ENCODE measurements at regions not wholly inside any gene's neighbourhood (a gene's known extent, or its start where the extent isn't known, plus 50 kb on each side); places are given as distances from the start of the nearest gene placed in this dataset.

DNA sequence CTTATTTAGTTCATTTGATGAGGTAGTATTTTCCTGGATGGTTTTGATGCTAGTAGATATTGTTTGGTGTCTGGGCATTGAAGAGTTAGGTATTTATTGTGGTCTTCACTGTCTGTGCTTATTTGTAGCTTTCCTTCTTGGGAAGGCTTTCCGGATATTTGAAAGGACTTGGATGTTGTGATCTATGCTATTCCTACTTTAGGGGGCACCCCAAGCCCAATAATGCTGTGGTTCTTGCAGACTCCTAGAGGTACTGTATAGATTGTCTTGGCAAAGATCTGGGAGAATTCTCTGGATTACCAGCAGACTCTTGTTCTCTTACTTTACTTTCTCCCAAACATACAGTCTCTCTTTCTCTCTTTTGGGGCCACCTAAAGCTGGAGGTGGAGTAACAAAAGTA lies 315.7 kb downstream of the MAT2B start:
- Histone ChIP-seq H3K4me3 (ENCODE audit: low read depth, low read length) (no peak overlapping the region), H3K36me3 (ENCODE audit: control insufficient read depth, insufficient read depth, low read length) (no peaks in the 10 kb centered on the region), H3K27me3 (ENCODE audit: control insufficient read depth, insufficient read depth, low read length) (no peaks in the 10 kb centered on the region)
- TF ChIP-seq, protein P1, sequence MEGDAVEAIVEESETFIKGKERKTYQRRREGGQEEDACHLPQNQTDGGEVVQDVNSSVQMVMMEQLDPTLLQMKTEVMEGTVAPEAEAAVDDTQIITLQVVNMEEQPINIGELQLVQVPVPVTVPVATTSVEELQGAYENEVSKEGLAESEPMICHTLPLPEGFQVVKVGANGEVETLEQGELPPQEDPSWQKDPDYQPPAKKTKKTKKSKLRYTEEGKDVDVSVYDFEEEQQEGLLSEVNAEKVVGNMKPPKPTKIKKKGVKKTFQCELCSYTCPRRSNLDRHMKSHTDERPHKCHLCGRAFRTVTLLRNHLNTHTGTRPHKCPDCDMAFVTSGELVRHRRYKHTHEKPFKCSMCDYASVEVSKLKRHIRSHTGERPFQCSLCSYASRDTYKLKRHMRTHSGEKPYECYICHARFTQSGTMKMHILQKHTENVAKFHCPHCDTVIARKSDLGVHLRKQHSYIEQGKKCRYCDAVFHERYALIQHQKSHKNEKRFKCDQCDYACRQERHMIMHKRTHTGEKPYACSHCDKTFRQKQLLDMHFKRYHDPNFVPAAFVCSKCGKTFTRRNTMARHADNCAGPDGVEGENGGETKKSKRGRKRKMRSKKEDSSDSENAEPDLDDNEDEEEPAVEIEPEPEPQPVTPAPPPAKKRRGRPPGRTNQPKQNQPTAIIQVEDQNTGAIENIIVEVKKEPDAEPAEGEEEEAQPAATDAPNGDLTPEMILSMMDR (IDR thresholded peaks at IDR 0.05; ENCODE audit: insufficient read depth, low read length, severe bottlenecking), result no peak
- FAIRE-seq (no peak), DNase-seq (ENCODE audit: low read depth) (no peak)

DNA sequence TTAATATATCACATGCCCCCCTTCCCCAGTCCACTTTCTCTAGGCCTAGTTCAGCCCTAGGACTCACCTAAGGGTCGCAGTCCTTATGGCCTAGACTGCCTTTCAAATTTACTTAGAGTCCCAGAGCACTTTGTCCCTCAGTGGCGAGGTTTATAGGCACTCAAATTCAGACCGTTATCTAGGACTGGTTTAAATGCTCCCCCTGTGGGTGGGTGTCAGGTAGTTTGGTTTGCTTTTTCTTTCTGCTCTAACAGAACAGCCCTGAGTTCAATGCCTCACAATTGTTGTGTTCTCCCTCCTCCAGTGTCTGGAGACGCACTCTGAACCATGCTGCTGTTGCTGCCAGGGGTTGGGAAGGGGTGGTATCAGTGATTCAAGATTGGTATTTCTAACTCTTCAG lies 317.1 kb downstream of the MAT2B start:
- DNase-seq (ENCODE audit: low read depth), result no peak
- H3K27me3 ChIP-seq (ENCODE audit: control insufficient read depth, insufficient read depth, low read length), result no peaks in the 10 kb centered on the region
- FAIRE-seq, result no peak
- TF ChIP-seq, protein P1 (IDR thresholded peaks at IDR 0.05; ENCODE audit: insufficient read depth, low read length, severe bottlenecking), result no peak
- no peaks in the 10 kb centered on the region for H3K36me3 ChIP-seq (ENCODE audit: control insufficient read depth, insufficient read depth, low read length)
- no peak overlapping the region for H3K4me3 ChIP-seq (ENCODE audit: low read depth, low read length)

DNA sequence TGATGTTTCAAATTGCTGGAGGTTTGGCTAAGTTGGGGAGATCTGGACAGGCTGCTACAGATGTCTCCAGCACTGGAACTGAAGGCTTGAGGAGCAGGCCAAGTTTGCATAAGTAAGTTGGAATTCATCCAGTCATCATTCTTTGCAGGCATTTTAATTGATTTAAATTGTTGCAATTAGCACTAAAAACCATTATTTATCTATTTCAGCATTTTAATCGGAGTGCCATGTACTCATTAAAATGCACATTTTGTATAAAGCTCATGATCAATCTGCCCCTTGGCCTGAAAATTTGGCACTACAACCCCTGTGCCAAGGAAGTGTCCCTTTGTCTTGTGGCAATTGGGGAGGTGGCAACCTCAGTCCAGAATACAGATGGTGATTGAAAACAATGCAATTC lies 320.2 kb downstream of the MAT2B start:
- H3K36me3 ChIP-seq (ENCODE audit: control insufficient read depth, insufficient read depth, low read length), result no peaks in the 10 kb centered on the region
- TF ChIP-seq, protein P1 (IDR thresholded peaks at IDR 0.05; ENCODE audit: insufficient read depth, low read length, severe bottlenecking), result no peak
- DNase-seq (ENCODE audit: low read depth) (no peak), FAIRE-seq (no peak)
- H3K27me3 ChIP-seq (ENCODE audit: control insufficient read depth, insufficient read depth, low read length), result no peaks in the 10 kb centered on the region
- H3K4me3 ChIP-seq (ENCODE audit: low read depth, low read length), result no peak overlapping the region

DNA sequence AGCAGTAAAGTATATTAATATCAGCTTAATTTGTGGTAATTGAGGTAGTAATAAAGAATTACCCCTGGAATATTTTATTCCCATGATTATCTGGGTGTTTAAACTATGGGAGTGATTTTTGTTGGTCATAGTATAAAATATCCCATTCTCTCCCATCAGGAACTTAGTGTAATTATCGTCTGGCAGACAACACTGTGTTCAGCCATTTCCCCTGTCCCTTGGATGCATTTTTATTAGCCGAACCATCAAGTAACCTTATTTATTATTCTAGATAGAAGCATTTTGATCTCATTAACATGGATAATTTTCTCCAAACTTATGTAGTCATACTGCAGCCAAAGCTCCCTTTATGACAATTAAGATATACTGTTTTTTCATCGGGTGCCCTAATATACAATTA lies 320.8 kb downstream of the MAT2B start:
- TF ChIP-seq, protein P1 (IDR thresholded peaks at IDR 0.05; ENCODE audit: insufficient read depth, low read length, severe bottlenecking), result no peak
- no peak for DNase-seq (ENCODE audit: low read depth)
- no peaks in the 10 kb centered on the region for H3K27me3 ChIP-seq (ENCODE audit: control insufficient read depth, insufficient read depth, low read length)
- no peak overlapping the region for H3K4me3 ChIP-seq (ENCODE audit: low read depth, low read length)
- no peaks in the 10 kb centered on the region for H3K36me3 ChIP-seq (ENCODE audit: control insufficient read depth, insufficient read depth, low read length)
- no peak for FAIRE-seq

DNA sequence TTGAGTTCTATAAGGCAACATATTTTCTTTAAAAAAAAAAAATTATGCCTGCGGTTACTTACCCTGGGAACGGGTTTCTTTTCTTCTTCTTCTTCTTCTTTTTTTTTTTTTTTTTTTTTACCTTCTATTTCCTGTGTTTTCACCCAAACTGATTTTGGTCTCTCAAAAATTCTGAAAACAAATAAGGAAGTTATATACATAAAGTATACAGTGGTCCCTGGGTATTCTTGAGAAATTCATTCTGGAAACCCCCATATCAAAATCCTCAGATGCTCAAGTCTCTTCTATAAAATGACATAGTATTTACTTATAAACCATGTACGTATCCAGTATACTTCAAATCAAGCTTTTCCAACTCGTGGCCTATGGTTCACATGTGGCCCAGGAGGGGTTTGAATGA lies 326.7 kb downstream of the MAT2B start:
- TF ChIP-seq, protein P1 (IDR thresholded peaks at IDR 0.05; ENCODE audit: insufficient read depth, low read length, severe bottlenecking), result no peak
- no peak for FAIRE-seq
- H3K36me3 ChIP-seq (ENCODE audit: control insufficient read depth, insufficient read depth, low read length), result no peaks in the 10 kb centered on the region
- DNase-seq (ENCODE audit: low read depth), result no peak
- no peaks in the 10 kb centered on the region for H3K27me3 ChIP-seq (ENCODE audit: control insufficient read depth, insufficient read depth, low read length)
- no peak overlapping the region for H3K4me3 ChIP-seq (ENCODE audit: low read depth, low read length)

DNA sequence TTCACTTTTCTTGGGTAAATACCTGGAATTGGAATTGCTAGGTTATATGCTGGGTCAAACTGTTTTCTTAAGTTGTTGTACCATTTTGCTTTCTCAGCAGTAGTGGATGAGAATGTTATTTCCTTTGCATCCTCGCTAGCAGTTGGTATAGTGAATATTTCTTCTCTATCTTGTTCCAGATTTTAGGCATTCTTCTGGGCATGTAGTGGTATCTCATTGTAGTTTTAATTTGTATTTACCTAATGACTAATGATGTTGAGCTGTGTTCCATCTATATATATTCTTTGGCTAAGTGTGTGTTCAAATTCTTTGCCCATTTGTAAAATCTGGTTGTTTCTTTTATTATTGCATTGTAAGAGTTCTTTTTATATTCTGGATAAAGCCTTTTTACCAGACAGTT lies 333.3 kb downstream of the MAT2B start:
- no peak for DNase-seq (ENCODE audit: low read depth)
- FAIRE-seq, result no peak
- Histone ChIP-seq H3K36me3 (ENCODE audit: control insufficient read depth, insufficient read depth, low read length) (no peaks in the 10 kb centered on the region), H3K4me3 (ENCODE audit: low read depth, low read length) (no peak overlapping the region), H3K27me3 (ENCODE audit: control insufficient read depth, insufficient read depth, low read length) (no peaks in the 10 kb centered on the region)
- TF ChIP-seq, protein P1 (IDR thresholded peaks at IDR 0.05; ENCODE audit: insufficient read depth, low read length, severe bottlenecking), result no peak

Data from bronchial epithelial cell (primary cell).